DMS53 (cell line): ENCODE measurements at regions not wholly inside any gene's neighbourhood (a gene's known extent, or its start where the extent isn't known, plus 50 kb on each side); places are given as distances from the start of the nearest gene placed in this dataset.
A peak's percentile ranks its signal among the peaks of the same experiment; 100 is the strongest.

Experiments used
- DNase-seq: peaks from one replicate; lab custom pipeline; 2025; lab: John Stamatoyannopoulos, UW

DNA sequence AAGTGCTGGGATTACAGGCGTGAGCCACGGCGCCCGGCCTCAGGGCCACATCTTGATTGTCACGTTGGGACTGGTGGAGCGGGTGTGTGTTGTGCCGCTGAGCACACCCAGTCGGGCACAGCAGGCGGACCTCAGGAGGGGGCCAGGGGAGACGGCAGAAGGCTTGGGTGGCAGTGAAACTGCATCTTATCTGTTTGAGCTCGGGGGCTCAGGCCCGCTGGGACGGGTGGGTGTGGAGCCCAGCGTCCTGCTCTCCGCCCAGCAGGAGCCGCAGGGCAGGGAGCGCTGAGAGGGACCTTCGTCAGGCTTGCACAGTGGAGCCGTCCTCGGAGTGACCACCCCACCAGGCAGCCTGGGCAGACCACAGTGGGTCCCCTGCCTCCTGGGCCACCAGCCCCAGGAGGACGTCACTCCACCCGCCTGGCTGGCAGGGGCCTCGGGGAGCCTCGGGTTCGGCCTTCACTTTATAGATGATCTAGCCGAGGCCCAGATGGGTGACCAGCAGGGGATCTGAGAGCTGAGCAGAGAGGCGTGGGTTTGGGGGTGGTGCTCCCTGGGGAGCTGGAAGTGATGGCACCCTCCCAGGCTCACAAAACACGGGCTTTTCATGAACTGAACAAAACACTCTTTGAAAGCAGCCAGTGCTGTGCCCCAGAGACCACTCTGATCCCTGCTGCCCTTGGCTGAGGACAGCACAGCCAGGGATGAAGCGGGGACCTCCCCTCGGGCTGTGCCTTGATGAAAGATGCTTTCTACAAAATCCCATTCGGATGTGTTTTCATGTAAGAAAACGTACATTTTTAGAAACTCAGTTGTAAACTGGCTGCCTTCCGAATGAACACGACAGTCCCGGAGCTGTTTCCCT lies 181.1 kb downstream of the SEC14L1 start:
- DNase-seq: no peak

DNA sequence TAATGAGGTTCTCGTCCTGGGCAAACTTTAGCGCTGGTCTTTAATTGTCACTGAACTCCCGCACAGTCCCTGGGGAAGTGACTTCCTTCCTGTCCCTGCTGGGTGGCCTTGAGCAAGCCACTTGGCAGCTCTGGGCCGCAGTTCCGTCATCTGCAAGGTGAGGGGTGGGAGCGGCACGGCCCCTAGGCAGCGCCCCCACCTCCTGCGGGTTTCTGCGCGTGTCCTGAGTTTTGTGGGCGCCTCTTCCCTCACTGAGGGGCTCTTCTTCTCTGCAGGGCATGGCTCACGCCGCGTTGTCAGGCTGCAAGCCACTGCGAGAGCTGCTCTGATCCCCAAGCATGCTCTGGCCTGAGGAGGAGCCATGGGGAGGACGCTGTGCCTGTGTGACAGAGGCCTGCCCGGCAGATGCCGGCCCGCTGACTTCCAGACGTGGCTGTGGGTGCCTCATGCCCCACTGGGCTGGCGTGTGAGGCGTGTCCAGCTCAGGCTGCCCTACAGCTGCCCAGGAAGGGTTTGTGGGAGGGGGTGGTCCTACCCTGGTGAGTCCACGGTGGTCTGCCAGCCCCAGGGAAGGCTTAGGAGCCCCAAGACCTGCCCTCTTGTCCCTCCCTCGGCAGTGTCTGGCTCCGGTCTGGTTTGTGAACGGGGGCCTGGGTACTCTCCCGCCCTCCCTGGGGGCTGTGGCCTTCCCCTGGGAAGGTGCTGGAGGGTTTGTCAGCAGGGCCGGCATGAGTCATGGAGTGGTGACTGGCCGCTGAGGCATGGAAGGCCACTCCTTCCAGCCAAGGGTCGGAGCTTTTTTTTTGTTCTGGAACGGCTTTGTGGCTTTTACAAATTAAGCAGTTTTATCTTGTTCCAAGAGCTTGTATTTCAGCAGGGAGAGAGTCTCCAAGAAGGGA lies 182.0 kb downstream of the SEC14L1 start:
- DNase-seq: peak; percentile 29

DNA sequence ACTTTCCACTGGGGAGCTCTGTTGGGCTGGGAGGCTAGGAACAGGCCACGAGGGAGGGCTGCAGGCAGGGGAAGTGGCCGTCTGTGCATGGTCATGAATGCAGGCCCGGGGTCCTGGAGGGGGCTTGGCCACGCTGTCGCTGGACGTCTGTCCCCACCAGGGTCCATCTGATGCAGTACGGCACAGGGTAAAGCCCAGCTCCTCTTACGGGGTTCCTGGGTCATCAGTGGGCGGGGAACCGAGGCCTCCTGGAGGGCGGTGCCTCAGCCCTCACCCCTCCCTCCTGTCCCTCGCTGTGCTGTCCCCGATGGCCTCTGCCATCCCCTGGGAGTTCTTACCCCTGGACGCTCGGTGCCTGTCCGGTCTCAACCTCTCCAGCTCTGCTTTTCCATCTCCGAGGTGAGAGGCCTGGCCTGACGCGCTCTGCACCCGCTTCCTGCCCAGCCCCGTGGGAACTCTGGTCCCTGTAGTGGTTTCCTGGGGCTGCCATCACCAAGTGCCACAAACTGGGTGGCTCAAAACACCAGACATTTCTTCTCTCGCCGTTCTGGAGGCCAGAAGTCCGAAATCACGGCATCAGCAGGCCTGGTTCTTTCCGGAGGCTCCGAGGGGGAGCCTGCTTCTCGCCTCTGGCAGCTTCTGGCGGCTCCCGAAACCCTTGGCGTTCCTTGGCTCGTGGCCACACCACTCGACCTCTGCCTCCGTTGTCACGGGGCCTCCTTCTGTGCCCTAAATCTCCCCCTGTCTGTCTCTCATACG lies 182.8 kb downstream of the SEC14L1 start:
- no peak for DNase-seq

- no peak for DNase-seq
Measured at GRCh38 chr17:77324227-77324626, 183.5 kb downstream of the SEC14L1 start.

- no peak for DNase-seq
Measured at GRCh38 chr17:77325577-77326075, 184.9 kb downstream of the SEC14L1 start.

- DNase-seq: no peak
Measured at GRCh38 chr17:77326076-77326591, 185.4 kb downstream of the SEC14L1 start.

DNA sequence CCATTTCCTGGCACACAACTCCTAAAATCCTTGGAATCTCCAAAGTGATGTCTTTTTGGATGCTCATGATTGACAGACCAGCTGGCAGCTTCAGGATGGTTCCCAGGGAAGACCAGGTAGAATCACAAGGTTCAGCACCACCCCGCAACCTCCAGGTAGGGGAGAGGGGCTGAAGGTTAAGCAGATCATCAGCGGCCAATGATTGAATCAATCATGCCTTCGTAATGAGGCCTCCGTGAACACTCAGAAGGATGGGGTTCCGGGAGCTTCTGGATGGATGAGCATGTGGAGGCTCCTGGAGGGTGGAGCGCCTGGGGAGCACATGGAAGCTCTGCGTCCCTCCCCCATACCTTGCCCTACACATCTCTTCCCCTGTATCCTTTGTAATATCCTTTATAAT lies 185.9 kb downstream of the SEC14L1 start:
- no peak for DNase-seq

DNA sequence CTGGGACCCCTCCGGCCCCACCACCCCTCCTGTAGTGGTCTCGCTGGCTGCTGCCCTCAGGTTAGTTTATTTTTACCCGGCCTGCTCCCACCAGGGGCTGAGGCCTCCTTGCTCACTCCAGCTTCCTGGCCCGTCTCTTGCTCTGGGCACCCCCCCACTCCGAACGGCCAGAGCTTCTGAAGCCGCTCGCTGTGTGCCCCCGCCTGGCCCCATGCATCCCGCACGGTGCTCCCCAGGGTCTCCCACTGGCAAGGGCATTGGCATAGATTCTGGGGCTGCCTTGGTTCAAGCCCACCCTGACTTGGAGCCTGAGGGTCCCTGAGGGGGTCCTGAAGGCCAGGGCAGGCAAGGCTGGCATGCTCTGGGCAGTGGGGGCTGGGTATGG lies 186.4 kb downstream of the SEC14L1 start:
- no peak for DNase-seq

GRCh38 chr17:77327566-77328464 lies 187.0 kb downstream of the SEC14L1 start:
- DNase-seq: no peak

- DNase-seq: no peak
Measured at GRCh38 chr17:77328823-77329740, 188.3 kb downstream of the SEC14L1 start.

DNA sequence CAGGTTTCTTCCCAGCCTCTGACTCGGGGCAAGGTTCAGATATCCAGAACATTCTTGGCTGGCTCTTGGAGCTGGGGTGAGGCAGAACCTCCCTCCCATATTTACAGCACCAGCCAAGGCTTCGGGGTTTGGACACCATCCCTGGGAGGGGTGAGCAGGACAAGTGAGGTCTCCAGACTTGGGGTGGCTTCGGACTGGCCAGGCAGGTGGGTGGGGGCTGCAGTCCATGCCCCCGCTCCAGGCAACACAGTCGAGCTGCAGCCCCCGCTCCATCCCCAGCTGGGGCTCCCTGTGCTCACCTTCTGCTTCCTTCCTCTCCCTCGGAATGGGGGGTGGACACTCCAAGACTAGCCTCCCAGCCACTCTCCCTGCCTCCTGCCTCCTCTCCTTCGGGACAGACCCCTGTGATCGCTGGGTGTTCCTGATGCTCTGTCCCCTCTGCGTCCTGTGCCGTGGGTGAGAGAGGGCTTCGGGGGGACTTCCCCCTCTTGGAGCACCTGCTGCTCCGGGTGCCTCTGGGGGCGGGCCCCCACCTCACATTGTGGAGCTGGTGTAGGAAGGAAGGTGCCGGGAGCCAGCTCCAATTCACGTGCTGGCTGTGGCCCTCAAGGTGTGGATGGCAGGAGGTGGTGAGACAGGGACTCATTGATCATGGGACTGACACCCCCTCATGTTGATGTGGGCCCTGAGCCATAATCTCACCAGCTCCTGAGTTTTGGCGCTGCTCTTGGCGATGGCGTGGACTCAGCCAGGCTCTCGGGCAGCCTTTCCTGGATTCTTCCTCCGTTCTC lies 189.2 kb downstream of the SEC14L1 start:
- DNase-seq: no peak

GRCh38 chr17:77330602-77331081 lies 189.9 kb downstream of the SEC14L1 start:
- DNase-seq: no peak

DNA sequence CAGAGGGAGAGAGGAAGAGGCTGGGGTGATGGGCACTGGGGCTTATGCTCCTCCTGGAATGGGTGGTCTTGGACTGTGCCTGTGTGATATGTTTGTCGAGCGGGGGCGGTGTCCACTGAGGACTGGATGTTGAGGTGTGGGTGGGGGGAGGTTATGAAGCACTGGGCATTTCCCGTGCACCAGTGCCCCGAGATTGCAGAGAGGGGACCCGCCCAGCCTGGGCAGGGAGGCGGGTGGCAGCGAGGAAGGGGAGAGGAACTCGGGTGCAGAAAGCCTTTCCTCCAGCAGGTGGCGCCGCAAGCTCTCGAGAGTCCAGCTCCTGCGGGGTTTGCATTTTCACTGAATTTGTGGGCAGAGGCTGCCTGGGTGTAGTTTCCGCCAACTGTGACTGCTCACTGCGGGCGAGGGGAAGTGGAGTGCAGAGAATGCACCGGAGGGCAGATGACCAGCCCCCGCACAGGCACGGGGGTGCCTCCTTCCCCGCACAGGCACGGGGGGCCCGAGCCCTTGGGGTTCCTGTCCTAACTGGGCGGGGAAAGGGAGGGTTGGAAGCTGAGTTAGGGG lies 190.6 kb downstream of the SEC14L1 start:
- DNase-seq: peak; percentile 92

- DNase-seq: peak; percentile 50
Measured at GRCh38 chr17:77332034-77332971, 191.5 kb downstream of the SEC14L1 start.

- peak; percentile 50 for DNase-seq
Measured at GRCh38 chr17:77332981-77333685, 192.4 kb downstream of the SEC14L1 start.

DNA sequence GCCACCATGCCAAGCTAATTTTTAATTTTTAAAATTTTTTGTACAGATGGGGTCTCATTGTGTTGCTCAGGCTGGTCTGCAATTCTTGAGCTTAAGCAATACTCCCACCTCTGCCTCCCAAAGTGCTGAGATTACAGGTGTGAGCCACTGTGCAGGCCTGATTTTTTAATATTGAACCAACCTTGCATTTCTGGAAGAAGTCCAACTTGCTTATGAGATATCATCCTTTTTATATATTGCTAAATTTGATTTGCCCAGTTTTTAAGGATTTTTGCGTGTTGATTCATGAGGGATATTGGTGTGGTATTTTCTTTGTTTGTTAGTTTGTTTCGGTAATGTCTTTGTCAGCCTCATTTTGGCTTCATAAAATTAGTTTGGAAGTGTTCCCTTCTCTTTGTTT lies 196.4 kb downstream of the SEC14L1 start:
- DNase-seq: no peak
